ENCODE measurements at regions not wholly inside any gene's neighbourhood (a gene's known extent, or its start where the extent isn't known, plus 50 kb on each side); places are given as distances from the start of the nearest gene placed in this dataset.

GRCh38 chr1:172719694-172720138, 60.8 kb downstream of the FASLG start (continued):
- no peak for TF ChIP-seq YY1 (IDR thresholded peaks at IDR 0.05; ENCODE audit: low read depth)
- TF ChIP-seq TAF1 (IDR thresholded peaks at IDR 0.05; ENCODE audit: borderline replicate concordance, low read depth, low read length) = no peak
- TF ChIP-seq NRF1 (IDR thresholded peaks at IDR 0.05; ENCODE audit: low read depth, low read length) = no peak
- no peak for TF ChIP-seq TEAD4 (IDR thresholded peaks at IDR 0.05; ENCODE audit: borderline replicate concordance, insufficient read depth)
- no peak for TF ChIP-seq RFX5 (IDR thresholded peaks at IDR 0.05; ENCODE audit: low read length)
- peak; percentile 80 for TF ChIP-seq RAD21 (IDR thresholded peaks at IDR 0.05; ENCODE audit: low read length)

- no peak for DNase-seq
- ChIA-PET POLR2A (no interaction called here), CTCF (interaction anchor here (0.7 to 4.8 kb wide), 27 partner anchors 8 to 721 kb away, joined by 3 to 57 read pairs (median 3); partner anchors contain the start of gene PIGC)
- no peaks in the 10 kb centered on the region for H3K9me3 ChIP-seq
- H2AFZ ChIP-seq (ENCODE audit: low read depth) = no peak overlapping the region
- H3K4me3 ChIP-seq (ENCODE audit: low read depth in 2 of 2, low read length in 1 of 2) = no peak overlapping the region
- H3K27me3 ChIP-seq (ENCODE audit: insufficient read depth) = no peaks in the 10 kb centered on the region
- no peaks in the 10 kb centered on the region for H3K36me3 ChIP-seq (replicated peaks in 1 of 2; ENCODE audit: control insufficient read depth in 1 of 2, insufficient read depth in 2 of 2, low read length in 1 of 2)
- H3K4me1 ChIP-seq (ENCODE audit: control insufficient read depth in 1 of 2, insufficient read depth in 2 of 2, low read depth in 1 of 2, low read length in 1 of 2) = peaks cover 6 to 7% of the 10 kb centered on the region in 2 experiments; a peak in 3 of 4 replicates
- H3F3A ChIP-seq (replicated peaks; ENCODE audit: insufficient read depth) = peaks cover 5% of the 10 kb centered on the region
- H3K9ac ChIP-seq = no peak overlapping the region
- no peaks in the 10 kb centered on the region for H3K79me2 ChIP-seq (ENCODE audit: insufficient read depth)
- H3K4me2 ChIP-seq = no peak overlapping the region
- no peak overlapping the region for H3K27ac ChIP-seq (ENCODE audit: low read depth in 2 of 2, low read length in 1 of 2)
- TF ChIP-seq RFX5 (IDR thresholded peaks at IDR 0.05; ENCODE audit: low read length) = no peak
- TF ChIP-seq RAD21 (IDR thresholded peaks at IDR 0.05; ENCODE audit: low read length) = no peak
- TF ChIP-seq EZH2phosphoT487 (IDR thresholded peaks at IDR 0.05; ENCODE audit: borderline replicate concordance, low read depth) = no peak
- no peak for TF ChIP-seq EP300 (IDR thresholded peaks at IDR 0.05; ENCODE audit: borderline replicate concordance in 1 of 2, low read depth in 1 of 2, low read length in 1 of 2)
- no peak for TF ChIP-seq TAF1 (IDR thresholded peaks at IDR 0.05; ENCODE audit: borderline replicate concordance, low read depth, low read length)
- no peak for TF ChIP-seq MEF2A (IDR thresholded peaks at IDR 0.05; ENCODE audit: borderline replicate concordance, low read depth)
- TF ChIP-seq TEAD4 (IDR thresholded peaks at IDR 0.05; ENCODE audit: borderline replicate concordance, insufficient read depth) = no peak
- no peak for TF ChIP-seq MAX (IDR thresholded peaks at IDR 0.05; ENCODE audit: low read depth)
- no peak for TF ChIP-seq USF1 (IDR thresholded peaks at IDR 0.05; ENCODE audit: borderline replicate concordance, low read depth)
- no peak for TF ChIP-seq ZBTB33 (IDR thresholded peaks at IDR 0.05; ENCODE audit: borderline replicate concordance, low read depth)
- TF ChIP-seq YY1 (IDR thresholded peaks at IDR 0.05; ENCODE audit: low read depth) = no peak
- no peak for TF ChIP-seq TCF12 (IDR thresholded peaks at IDR 0.05)
- TF ChIP-seq JUND (IDR thresholded peaks at IDR 0.05) = no peak
- no peaks in the 10 kb centered on the region for H3K9me2 ChIP-seq
- no peaks in the 10 kb centered on the region for H4K20me1 ChIP-seq (ENCODE audit: insufficient read depth)
- 60% methylated on average over 1 of the region's 1 CpG for WGBS (ENCODE audit: low lambda C conversion rate)
Measured at GRCh38 chr1:172720339-172720738, 61.4 kb downstream of the FASLG start.

All from SK-N-SH (cell line).